Esophagus squamous epithelium (tissue), 4 donors: ENCODE measurements at regions not wholly inside any gene's neighbourhood (a gene's known extent, or its start where the extent isn't known, plus 50 kb on each side); places are given as distances from the start of the nearest gene placed in this dataset.

Experiments used
- CTCF ChIP-seq, 6 experiments: fragments of 450-650 bp in 4 of 6; fragments of 200-600 bp in 2 of 6; sonication (generic) in 2 of 6; IDR thresholded peaks; one replicate each; pipeline ENCODE4 v1.5.1; 2016 to 2019; ENCODE audit warnings: antibody characterized with exemption in 6 of 6, mild to moderate bottlenecking in 4 of 6, moderate library complexity in 4 of 6
- POLR2A ChIP-seq, 4 donors: fragments of 450-650 bp; IDR thresholded peaks; one replicate each; pipeline ENCODE4 v1.6.1; 2017; ENCODE audit warnings: antibody characterized with exemption in 4 of 4, mild to moderate bottlenecking in 4 of 4, moderate library complexity in 3 of 4

- TF ChIP-seq CTCF (IDR thresholded peaks at IDR 0.05) (no peak), POLR2A (IDR thresholded peaks at IDR 0.05) (no peak)
Measured at GRCh38 chr7:131149429-131149773, 178.3 kb upstream of the MKLN1 start.
